Astrocyte of the hippocampus (primary cell): ENCODE measurements at regions not wholly inside any gene's neighbourhood (a gene's known extent, or its start where the extent isn't known, plus 50 kb on each side); places are given as distances from the start of the nearest gene placed in this dataset.

ENCODE experiments used
- DNase-seq: peaks from one replicate; pipeline ENCODE4 v3.0.0; 2011; ENCODE audit warnings: low read depth, low spot score

DNA sequence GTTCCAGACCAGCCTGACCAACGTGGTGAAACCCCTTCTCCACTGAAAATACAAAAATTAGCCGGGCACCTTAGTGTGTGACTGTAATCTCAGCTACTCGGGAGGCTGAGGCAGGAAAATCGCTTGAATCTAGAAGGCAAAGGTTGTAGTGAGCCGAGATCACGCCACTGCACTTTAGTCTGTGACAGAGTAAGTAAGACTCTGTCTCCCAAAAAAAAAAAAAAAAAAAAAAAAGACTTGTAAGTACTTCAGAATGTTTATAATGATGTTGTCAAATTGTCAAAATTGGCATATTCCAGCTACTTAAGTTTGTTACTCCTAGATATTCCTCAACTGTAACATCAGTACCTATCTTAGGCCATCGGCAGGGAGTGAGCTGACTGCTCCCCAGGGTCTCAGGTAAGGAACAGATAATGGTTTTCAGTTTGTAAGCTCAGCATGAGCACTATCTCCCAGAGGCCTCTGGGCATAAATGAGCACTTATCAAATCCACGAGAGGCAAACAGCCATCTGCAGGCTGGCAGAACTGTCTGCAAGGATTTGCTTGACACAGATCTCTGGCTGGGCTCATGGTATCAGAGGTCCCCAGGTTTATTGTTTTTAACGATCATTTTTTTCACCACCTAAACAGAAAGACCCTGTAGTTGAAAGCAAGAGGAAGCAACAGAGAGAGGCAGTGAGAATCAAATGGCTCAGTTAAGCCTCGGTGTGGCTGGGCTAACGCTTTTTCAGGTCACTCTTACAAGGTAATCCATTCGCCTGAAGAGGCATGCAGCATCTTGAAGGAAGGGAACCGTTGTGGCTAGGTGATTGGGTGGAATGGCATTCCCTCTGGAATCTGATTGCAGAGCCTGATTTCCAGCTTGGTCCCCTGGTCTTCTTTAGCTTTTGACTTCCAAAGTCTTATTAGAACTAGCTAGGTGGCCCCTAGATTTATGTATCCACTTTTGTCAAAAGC is 115.9 kb downstream of the LY86 start:
- no peak for DNase-seq

DNA sequence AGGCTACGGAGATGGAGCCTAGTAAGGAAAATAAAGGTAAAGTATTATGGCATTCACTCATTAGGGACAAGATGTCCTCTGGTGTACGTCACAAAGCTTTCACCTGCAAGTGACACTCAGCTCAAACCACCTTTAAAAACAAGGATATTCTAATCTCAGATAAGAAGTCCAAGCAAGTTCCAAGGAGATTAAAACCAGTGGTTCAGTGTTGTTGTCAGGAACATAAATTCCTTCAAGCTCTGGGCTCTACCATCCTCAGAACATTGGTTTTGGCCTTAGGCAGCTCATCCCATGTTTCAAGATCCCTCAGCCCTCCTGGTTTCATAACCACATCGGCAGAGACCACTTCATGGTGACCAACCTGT is 116.5 kb downstream of the LY86 start:
- DNase-seq = no peak

DNA sequence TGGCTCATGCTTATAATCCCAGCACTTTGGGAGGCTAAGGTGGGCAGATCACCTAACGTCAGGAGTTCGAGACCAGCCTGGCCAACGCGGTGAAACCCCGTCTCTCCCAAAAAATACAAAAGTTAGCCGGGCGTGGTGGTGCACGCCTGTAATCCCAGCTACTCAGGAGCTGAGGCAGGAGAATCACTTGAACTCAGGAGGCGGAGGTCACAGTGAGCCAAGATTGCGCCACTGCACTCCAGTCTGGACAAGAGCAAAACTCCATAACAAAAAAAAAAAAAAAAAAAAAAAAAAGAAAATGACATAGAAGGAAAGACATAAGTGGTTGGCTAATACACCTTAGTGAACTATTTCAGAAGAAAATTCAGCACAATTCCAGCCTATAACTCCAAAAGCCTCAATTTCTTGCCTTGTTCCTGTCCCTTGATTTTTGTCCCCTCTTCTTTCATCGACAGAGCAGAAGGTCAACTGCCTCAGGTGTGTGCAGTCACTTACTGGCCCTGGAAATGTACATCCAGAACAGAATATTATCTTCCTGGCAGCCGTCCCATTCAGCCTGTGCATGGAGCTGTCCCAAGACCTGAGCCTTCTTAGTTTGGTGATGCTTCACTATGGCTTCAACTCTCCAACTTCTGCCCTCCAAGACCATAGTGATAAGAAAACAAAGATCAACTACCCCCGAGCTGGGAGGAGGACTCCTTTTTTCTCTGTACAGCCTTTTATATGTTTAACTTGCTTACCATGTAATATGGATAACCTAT is 117.6 kb downstream of the LY86 start:
- no peak for DNase-seq

DNA sequence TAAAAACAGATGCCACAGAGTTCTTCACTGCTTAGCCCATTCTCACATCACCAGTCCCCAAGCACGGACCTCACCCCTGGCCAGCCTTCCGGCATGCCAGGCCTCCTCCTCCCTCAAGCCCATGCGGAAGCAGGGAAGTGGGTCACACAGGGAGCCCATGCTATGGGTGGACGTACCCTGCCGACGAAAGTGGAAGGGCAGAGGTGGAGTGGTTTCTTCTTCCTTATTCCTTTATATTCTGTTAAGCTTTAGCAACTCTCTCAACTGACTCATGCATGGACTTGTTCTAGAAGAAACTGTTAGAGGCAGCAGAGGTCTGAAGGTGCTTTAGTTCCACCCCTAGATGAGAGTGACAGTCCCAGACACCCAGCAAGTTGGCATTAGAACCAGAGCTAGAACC is 118.6 kb downstream of the LY86 start:
- DNase-seq = no peak

DNA sequence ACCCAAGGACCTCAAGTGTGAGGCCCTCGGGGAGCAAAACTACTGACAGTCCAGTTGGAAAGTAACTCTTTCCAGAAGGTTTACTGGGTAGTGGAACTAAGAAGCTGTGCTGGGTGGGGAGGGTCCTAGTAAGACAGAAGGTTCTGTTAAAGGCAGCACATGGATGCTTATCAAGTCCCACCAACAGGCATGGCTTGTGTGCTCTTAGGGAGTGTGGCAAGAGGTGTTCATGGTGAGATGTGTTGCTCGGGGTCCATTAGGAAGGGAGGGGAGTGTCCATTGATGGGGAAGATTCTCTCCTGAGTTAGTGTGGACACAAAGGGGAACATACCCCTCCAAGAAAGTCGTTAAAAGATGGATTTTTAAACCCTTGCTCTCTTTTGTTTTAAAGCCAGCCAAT is 120.6 kb downstream of the LY86 start:
- DNase-seq = no peak

DNA sequence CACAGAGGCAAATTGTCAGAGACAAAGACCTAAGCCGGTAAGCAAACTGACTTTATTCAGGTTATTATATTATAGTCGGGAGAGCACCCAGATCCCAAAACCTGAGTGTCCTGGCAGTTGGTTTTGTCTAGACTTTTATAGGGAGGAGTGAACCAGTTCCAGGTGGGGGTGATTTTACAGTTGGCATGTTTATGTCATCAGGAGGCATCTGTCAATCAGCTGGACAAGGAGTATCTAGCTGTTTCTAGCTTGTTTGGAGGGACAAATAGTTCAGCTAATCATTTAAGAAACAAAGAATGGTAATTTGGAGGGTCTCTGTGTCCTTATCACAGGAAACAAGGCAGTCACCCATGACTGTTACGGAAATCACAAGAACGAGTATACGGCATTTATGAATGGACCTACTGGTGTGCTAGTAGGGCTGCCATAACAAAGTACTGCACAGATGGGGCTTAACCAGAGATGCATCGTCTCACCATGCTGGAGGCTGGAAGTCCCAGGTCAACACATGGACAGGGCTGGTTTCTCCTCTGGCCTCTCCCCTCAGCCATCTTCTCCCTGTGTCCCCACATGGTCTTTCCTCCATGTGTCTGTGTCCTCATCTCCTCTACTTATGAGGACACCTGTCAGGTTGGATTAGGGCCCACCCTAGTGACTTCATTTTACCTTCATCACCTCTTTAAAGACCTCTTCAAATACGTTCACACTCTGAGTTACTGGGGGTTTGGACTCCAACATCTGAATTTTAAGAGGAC is 122.7 kb downstream of the LY86 start:
- DNase-seq = no peak

DNA sequence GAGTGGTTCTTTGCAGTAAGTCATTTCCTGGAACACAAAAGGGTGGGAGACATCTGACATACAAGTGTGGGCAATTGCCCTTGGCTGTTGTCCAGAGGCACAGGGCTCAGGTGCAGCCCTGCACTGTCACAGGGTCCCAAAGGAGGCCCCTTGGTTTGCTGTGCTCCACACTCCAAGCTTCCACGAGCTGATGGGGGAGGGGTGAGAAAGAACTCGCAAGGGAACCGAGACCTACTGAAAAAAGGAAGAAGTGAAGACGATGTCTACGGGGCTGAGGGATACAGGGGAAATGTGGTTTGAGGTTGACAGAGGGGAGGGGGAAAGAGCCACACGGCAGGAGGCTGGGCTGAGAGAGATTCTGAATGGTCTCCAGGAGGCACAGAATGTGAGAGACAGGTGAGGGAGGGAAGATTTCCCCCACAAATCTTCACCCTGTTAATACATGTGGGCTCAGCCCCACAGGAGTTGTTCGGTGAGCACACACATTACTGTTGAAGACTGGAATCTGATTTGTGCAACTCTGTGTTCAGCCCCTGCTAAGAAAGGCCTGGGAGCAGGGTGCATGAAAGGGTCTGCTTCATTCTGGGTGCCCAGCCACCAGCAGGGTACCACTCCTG is 123.4 kb downstream of the LY86 start:
- DNase-seq = no peak

DNA sequence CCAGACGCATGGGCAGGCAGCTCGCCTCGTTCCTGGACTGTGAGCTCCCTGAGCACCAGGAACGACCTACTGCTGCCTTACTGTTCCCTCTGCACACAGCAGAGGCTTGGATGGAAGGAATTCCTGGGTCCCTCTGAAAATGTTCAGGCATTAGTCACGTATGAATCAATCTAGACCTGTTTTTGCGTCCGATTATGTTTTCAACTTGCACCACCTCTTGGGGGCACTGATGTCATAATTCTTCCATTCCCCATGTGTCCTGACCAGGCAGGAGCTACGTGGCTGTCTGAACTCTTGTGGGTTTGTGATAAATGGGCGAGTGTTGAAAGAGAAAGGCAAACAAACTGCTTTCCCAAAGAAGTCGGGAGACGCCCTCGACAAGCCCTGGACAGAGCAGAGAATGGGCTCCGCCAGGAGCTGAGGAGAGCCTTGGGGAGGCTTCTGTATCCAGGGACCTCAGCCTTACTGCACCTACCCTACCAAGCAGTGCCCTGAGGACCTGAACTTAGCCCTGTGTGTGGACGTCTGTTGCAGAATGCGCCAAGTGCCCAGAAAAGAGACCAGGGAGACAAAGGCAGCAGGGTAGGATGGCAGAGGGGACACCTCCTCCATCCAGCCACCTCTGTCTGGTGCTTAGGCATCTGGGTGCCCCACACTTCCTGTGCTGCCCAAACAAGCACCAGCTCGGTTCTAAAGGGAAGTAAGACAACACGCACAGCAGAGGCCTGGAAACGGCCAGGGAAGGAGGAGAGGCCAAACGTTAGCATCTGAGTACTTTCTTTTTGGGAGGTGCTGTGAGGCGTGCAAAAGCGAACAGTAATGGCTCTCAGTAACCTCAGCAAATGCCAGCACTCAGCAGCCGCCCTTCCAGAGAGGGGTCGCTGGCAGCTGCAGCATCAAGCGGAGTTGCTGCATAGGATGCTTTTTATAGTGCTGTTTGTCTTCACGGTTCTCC is 124.2 kb downstream of the LY86 start:
- peak; percentile 81 for DNase-seq

DNA sequence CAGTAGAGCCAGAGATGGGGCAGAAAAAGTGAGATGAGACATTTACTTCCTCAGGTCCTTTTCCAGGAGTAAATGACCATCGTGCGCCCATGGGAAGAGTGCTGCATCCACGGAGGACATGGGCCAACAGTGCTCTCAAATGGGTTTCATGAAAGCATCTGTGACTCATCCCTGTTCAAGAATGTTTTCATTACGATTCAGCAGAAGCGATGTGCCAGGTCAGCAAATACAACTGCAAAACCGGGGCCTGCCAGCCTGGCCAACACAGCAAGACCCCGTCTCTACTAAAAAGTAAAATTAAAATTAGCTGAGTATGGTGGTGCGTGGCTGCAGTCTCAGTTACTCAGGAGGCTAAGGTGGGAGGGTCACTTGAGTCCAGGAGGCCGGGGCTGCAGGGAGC is 125.1 kb downstream of the LY86 start:
- peak; percentile 34 for DNase-seq

DNA sequence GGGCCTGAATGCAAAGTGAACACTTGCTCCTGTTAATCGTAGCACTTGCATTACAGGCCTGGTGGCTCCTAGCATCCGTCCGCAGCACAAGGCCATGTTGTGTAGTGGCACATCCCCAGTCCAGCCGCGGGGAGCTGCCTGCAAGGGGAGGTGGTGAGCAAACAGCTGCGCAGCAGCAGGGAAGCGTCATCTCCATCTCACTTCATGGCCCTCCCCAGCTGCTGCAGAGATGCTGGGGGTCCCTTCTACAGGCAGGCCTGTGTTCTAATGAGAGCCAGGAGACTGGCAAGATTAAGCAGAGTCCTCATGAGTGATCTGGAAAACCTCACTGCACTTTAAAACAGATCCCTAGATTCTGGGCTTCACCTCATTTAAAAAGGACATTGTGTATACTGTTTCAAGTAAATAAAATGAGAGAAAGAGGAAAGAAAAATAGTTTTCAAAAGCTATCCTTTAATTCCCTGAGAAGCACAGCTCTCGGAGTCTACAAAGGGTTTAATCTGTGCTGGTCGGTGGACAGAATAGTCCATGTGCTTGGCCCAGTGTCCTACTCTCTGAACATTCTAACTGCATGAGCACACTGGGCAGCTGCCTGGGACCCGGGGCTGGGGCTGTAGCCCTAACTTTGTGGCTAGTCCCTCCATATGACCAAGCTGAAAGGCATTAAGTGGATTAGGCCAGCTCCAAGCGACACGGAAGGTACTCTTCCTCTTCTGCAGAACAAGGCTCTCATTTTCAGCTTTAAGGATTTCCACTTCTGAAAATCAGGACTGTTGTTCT is 125.8 kb downstream of the LY86 start:
- no peak for DNase-seq

DNA sequence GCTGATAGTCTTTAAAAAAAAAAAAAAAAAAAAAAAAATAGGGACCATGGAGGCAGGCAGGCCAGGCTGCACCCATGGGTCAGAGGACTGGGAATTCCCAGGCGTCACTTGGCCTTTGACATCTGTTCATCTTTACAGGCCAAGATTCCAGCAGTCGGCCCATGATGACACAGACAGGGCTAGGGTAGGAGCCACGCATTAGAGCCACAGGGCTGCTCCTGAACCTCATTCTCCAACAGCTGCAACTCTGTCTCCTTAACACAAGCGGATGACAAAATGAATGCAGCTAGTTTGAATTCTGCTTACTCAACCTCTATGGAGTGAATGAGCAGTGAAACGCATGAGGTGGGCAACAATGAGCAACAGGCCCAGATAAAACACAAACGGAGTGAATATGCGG is 126.4 kb downstream of the LY86 start:
- DNase-seq = no peak

DNA sequence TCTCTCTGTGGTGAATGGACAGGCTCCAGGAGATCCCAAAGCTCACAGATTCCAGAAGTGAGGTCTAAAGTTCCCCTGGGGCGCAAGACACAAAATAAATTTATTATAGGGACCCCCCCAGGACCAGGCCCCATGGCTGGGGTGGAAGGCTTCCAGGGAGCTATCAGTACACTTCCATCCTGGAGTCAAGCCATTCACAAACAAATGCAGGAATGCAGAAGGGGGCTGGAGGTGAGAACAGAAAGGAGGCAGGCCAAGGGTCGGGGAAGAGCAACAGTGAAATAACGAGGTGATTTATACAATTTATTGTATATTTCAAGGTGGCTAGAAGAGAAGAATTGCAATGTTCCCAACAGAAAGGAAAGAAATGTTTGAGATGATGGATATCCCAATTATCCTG is 126.9 kb downstream of the LY86 start:
- DNase-seq = no peak

DNA sequence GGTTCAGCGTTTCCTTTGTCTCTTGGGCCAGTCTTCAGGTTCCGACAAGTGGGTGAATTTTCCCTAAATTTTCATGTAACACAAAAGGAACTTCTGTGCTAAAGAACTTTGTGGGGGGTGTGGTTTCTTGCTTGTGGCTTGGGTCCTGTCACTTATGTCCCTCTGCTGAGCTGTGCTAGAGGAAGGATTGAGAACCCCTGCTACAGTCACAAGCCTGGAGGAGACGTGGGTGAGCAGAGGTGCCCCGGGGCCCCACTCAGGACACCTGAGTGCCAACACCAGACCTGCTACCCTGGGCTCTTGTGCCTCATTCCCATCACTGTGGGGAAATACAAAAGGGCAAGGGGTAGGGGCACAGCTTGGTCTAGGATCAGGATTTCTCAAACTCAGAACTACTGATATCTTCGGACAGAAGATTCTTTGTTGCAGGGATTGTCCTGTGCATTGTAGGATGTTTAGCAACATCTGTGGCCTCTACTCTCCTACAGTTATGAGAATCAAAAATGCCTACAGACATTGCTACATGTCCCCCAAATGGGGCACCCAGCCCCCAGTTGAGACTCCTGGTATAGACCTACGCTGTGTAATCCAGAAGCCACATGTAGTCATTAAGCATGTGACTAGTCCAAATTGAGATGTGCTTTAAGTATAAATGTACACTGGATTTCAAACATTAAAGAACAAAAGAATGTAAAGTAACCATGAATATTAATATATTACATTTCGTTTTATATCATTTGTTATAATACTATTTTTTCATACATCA is 128.7 kb downstream of the LY86 start:
- DNase-seq = no peak

DNA sequence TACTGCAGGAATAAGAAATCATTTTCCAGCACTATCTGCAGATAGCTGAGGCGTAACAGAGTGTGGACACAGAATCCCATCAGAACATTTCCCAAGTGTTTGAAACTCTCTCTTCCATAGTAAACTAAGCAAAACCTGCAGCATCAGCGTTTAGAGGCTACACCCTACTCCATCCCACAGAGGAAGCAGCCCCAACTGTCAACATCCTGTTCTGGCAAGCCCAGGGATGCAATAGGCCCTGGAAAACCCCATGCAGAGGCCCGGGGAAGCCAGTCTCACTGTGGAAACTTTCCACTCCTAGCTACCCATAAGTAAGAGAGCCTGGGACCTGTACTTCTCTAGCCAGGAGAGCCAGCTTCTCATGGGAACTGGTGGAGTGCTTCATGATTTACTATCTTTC is 129.4 kb downstream of the LY86 start:
- DNase-seq = no peak

DNA sequence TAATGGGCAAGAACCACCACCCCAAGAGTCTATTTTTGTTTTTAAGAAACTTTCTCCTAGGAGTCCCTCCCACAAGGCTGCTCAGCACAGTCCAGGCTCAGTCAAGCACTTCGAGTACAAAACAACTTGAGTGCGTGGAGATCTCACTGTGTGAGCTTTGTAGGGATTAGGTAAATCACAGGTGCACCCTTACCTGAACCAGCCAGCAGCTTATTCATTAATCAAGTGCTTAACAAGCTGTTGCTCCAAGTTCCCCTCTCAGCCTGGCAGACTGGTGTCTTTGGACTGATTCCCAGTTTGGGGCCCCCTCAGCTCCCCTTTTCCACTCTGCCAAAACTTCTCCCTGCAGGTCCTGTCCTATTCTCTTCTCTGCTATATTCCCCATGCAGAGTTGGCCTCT is 133.1 kb downstream of the LY86 start:
- DNase-seq = no peak

DNA sequence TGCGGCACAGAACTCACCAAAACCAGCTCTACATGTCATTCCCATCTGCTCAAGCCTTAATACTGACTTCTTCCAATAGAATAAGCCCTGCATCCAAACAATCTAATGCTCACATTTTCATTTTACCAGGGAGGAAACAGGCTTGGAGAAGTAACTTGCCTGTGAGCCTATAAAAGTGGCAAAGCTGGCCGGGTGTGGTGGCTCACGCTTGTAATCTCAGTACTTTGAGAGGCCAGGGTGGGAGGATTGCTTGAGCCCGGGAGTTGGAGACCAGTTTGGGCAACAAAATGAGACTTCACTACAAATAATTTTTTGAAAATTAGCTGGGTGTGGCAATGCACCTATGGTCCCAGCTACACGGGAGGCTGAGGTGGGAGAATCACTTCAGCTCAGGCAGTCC is 133.7 kb downstream of the LY86 start:
- no peak for DNase-seq

DNA sequence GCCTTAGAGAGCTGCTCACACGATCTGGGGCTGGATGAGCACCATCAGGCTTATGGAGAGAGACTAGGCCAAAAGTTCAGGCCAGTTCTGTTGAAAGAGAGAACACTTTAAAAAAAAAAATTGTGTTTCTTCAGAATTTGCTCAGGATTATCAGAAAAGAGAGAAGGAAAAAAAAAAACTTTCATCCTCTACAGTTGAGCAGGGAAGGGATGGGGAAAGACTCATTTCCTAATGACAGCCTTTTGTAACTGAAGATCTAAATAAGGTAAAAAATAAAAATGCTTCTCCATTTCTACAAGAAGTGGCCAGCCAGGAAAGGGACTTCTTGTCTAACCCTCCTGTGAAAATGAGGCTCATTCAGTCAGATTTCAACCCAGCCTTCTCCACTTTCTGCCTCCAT is 134.8 kb downstream of the LY86 start:
- DNase-seq = no peak

DNA sequence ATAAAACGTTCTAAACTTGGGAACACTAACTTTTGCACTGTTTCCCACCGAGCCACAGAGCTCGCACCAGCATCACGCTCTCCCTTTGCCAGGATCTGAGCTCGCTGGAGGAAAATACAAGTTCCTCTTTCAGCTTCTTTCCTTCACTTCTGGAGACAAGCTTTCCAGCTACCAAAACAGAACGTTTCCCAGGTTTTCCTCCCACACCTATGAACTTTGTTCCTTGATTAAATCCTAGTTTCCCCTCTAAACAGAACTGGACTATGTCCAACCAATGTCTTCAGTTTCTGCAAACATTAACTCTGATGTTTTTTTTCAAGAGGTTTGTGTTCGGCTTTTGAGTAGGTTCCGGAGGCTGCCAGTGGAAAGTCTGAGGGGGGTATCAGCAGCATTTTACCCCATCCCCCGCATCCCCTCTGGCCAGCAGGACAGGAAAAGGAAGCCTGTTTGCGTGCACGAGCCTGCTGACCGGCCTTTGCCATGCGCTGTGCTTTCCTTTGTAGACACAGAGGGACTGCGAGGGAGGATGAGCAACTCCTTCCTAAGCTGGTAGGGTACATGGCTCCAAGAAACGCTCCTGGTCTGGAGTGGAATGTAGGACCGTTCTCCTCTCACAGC is 135.5 kb downstream of the LY86 start:
- no peak for DNase-seq
